Vagina (tissue), 2 donors: ENCODE measurements at regions not wholly inside any gene's neighbourhood (a gene's known extent, or its start where the extent isn't known, plus 50 kb on each side); places are given as distances from the start of the nearest gene placed in this dataset.

Source experiments
- DNase-seq, 2 donors: peaks; one replicate each; pipeline ENCODE4 v3.0.0-alpha.2; 2017; ENCODE audit errors: extremely low spot score in 2 of 2
- H3K27ac ChIP-seq: fragments of 200-600 bp; sonication (generic); one replicate; pipeline ENCODE4 v1.5.1; 2019
- H3K27me3 ChIP-seq: fragments of 200-600 bp; sonication (generic); one replicate; pipeline ENCODE4 v1.5.1; 2019
- H3K36me3 ChIP-seq, 2 donors: fragments of 200-600 bp; sonication (generic); one replicate each; pipeline ENCODE4 v1.5.1; 2017 to 2019
- H3K4me1 ChIP-seq: fragments of 200-600 bp; sonication (generic); one replicate; pipeline ENCODE4 v1.5.1; 2019
- H3K4me3 ChIP-seq, 2 donors: fragments of 200-600 bp; sonication (generic); 1 replicate in 1 of 2; 2 replicates in 1 of 2; pipeline ENCODE4 v1.5.1; 2016 to 2019
- H3K9me3 ChIP-seq: fragments of 200-600 bp; sonication (generic); one replicate; pipeline ENCODE4 v1.5.1; 2019
- CTCF ChIP-seq, 3 experiments: fragments of 450-650 bp in 2 of 3; fragments of 200-600 bp in 1 of 3; sonication (generic) in 1 of 3; IDR thresholded peaks; one replicate each; pipeline ENCODE4 v1.5.1; 2017 to 2019; ENCODE audit warnings: antibody characterized with exemption in 3 of 3, mild to moderate bottlenecking in 2 of 3, moderate library complexity in 2 of 3
- POLR2A ChIP-seq, 2 donors: fragments of 450-650 bp; IDR thresholded peaks; one replicate each; pipeline ENCODE4 v1.6.1; 2017; ENCODE audit warnings: antibody characterized with exemption in 2 of 2, mild to moderate bottlenecking in 2 of 2, moderate library complexity in 2 of 2
- POLR2AphosphoS5 ChIP-seq, 2 donors: sonication (generic); formaldehyde crosslinking; IDR thresholded peaks; one replicate each; pipeline ENCODE4 v1.9.0; 2017; ENCODE audit warnings: antibody characterized with exemption in 2 of 2, mild to moderate bottlenecking in 2 of 2, low read depth in 1 of 2; ENCODE audit not compliant: insufficient read depth in 1 of 2
- intact Hi-C: fragments of 100-400 bp; cut with DNase I; formaldehyde crosslinking; loops from one replicate; pipeline ENCODE4 v1.15.1; 2023

- no peaks in the 10 kb centered on the region for H3K36me3 ChIP-seq
- TF ChIP-seq POLR2A (IDR thresholded peaks at IDR 0.05) (no peak), POLR2AphosphoS5 (IDR thresholded peaks at IDR 0.05; ENCODE audit: insufficient read depth in 1 of 2, low read depth in 1 of 2) (no peak), CTCF (IDR thresholded peaks at IDR 0.05) (no peak)
- intact Hi-C loops: no loop called here
- no peaks in the 10 kb centered on the region for H3K27me3 ChIP-seq
- no peak overlapping the region for H3K27ac ChIP-seq
- no peaks in the 10 kb centered on the region for H3K9me3 ChIP-seq
- no peak for DNase-seq
- no peak overlapping the region for H3K4me3 ChIP-seq
- no peaks in the 10 kb centered on the region for H3K4me1 ChIP-seq
Measured at GRCh38 chr1:4565166-4565565, 89.2 kb upstream of the AJAP1 start.

GRCh38 chr1:4565801-4566449 lies 88.5 kb upstream of the AJAP1 start:
- no peak for DNase-seq
- no peaks in the 10 kb centered on the region for H3K9me3 ChIP-seq
- no peaks in the 10 kb centered on the region for H3K27me3 ChIP-seq
- intact Hi-C loops: no loop called here
- H3K27ac ChIP-seq: no peak overlapping the region
- H3K4me1 ChIP-seq: no peaks in the 10 kb centered on the region
- H3K4me3 ChIP-seq: no peak overlapping the region
- TF ChIP-seq CTCF (IDR thresholded peaks at IDR 0.05) (no peak), POLR2A (IDR thresholded peaks at IDR 0.05) (no peak), POLR2AphosphoS5 (IDR thresholded peaks at IDR 0.05; ENCODE audit: insufficient read depth in 1 of 2, low read depth in 1 of 2) (no peak)
- H3K36me3 ChIP-seq: no peaks in the 10 kb centered on the region

GRCh38 chr1:4571263-4571662 lies 83.1 kb upstream of the AJAP1 start:
- no peaks in the 10 kb centered on the region for H3K36me3 ChIP-seq
- H3K27ac ChIP-seq: no peak overlapping the region
- H3K27me3 ChIP-seq: no peaks in the 10 kb centered on the region
- no peak for DNase-seq
- no peak for TF ChIP-seq CTCF (IDR thresholded peaks at IDR 0.05)
- TF ChIP-seq POLR2A (IDR thresholded peaks at IDR 0.05): no peak
- no peak for TF ChIP-seq POLR2AphosphoS5 (IDR thresholded peaks at IDR 0.05; ENCODE audit: insufficient read depth in 1 of 2, low read depth in 1 of 2)
- intact Hi-C loops: no loop called here
- H3K4me1 ChIP-seq: no peaks in the 10 kb centered on the region
- no peaks in the 10 kb centered on the region for H3K9me3 ChIP-seq
- no peak overlapping the region for H3K4me3 ChIP-seq

GRCh38 chr1:4573526-4573925 lies 80.9 kb upstream of the AJAP1 start:
- intact Hi-C loops: no loop called here
- Histone ChIP-seq H3K27ac (no peak overlapping the region), H3K36me3 (no peaks in the 10 kb centered on the region), H3K27me3 (no peaks in the 10 kb centered on the region), H3K4me3 (no peak overlapping the region), H3K9me3 (no peaks in the 10 kb centered on the region), H3K4me1 (no peaks in the 10 kb centered on the region)
- TF ChIP-seq POLR2AphosphoS5 (IDR thresholded peaks at IDR 0.05; ENCODE audit: insufficient read depth in 1 of 2, low read depth in 1 of 2): no peak
- TF ChIP-seq CTCF (IDR thresholded peaks at IDR 0.05): no peak
- no peak for TF ChIP-seq POLR2A (IDR thresholded peaks at IDR 0.05)
- DNase-seq: no peak

- no peaks in the 10 kb centered on the region for H3K36me3 ChIP-seq
- H3K4me1 ChIP-seq: no peaks in the 10 kb centered on the region
- no peak for DNase-seq
- no peak overlapping the region for H3K4me3 ChIP-seq
- intact Hi-C loops: no loop called here
- H3K9me3 ChIP-seq: no peaks in the 10 kb centered on the region
- no peaks in the 10 kb centered on the region for H3K27me3 ChIP-seq
- TF ChIP-seq POLR2AphosphoS5 (IDR thresholded peaks at IDR 0.05; ENCODE audit: insufficient read depth in 1 of 2, low read depth in 1 of 2) (no peak), POLR2A (IDR thresholded peaks at IDR 0.05) (no peak), CTCF (IDR thresholded peaks at IDR 0.05) (no peak)
- no peak overlapping the region for H3K27ac ChIP-seq
Measured at GRCh38 chr1:4581807-4582206, 72.6 kb upstream of the AJAP1 start.
